ENCODE measurements at regions not wholly inside any gene's neighbourhood (a gene's known extent, or its start where the extent isn't known, plus 50 kb on each side); places are given as distances from the start of the nearest gene placed in this dataset.

DNA sequence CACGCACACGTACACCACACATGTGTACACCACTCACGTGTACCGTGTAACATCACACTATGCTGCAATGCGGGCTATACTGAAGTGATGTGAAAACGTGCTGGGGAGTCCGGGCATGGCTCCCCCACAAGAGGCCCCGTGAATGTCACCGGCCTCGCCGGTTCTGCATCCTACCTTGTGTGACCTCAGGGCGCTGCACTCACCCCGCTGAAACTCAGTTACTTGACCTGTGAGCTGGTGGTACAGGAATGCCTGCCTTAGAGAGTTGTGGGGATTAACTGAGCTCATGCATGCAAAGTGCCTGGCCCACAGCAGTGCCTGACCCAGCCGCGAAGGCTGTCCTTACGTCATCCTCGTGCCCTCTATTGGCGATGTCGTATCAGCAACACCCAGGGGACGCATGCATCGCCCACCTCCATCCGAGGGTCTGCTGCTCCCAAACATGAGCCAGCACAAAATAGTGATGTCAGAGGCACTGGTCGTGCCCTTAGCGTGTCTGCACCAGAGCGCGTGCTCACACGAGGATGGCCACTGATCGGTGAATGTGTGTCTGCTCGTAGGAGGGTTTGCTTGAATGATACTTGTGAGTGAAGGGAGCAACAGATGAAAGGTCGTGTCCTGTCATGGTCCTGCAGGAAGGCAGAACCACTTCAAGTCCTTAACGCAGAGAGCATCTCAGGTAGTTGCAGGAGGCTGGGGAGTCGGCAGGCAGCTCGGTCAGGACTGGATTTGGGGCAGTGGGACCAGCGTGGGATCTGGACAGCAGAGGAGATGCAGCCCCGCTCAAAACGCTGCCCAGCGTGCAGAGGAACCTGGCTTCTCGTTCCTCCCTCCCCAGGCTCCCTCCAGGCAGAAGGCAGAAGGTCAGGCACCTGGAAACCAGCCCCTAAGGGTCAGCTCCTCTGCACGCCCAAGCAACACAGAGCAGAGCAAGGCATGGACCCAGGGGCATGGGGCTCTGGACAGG is 126.2 kb upstream of the SPACA7 start:
- no peak for DNase-seq (ENCODE audit: low spot score)
- H3K27ac ChIP-seq = no peak overlapping the region
- ChIA-PET CTCF (no interaction called here), POLR2A (ENCODE audit: low non-redundant PET) (no interaction called here)
- TF ChIP-seq, protein P1, sequence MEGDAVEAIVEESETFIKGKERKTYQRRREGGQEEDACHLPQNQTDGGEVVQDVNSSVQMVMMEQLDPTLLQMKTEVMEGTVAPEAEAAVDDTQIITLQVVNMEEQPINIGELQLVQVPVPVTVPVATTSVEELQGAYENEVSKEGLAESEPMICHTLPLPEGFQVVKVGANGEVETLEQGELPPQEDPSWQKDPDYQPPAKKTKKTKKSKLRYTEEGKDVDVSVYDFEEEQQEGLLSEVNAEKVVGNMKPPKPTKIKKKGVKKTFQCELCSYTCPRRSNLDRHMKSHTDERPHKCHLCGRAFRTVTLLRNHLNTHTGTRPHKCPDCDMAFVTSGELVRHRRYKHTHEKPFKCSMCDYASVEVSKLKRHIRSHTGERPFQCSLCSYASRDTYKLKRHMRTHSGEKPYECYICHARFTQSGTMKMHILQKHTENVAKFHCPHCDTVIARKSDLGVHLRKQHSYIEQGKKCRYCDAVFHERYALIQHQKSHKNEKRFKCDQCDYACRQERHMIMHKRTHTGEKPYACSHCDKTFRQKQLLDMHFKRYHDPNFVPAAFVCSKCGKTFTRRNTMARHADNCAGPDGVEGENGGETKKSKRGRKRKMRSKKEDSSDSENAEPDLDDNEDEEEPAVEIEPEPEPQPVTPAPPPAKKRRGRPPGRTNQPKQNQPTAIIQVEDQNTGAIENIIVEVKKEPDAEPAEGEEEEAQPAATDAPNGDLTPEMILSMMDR (conservative IDR thresholded peaks at IDR 0.05; ENCODE audit: low read depth) = no peak

DNA sequence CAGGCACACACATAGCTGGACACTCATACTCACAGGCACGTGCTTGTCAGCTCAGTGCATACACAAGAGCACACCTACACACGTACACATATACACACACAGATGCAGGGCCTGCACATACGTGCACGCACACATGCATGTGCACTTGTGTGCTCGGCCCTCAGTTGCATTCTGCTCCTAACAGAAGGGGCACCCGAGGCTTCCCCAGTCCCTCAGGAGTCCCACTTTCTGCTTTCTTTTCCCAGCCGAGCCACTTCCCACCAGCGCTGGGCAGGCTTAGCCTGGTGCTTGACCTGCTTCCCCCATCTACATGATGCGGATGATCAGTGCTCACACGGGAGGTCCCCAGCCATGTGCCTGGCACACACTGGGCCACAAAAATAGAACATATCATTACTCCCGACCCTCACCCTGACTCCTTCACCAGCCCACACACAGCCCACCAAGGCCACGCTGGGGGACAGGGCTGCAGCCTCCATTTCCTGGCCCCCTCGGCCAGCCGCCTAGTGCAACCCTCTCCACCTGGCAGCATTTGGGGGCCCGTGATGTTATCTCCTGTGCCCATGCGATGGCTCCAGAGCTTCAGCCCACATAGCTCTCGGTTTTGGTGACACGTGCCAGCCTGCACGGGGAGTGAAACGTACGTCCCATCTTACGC is 125.2 kb upstream of the SPACA7 start:
- POLR2A ChIA-PET (ENCODE audit: low non-redundant PET) = no interaction called here
- no peak for DNase-seq (ENCODE audit: low spot score)
- CTCF ChIA-PET = no interaction called here
- H3K27ac ChIP-seq = no peak overlapping the region
- TF ChIP-seq, protein P1 (conservative IDR thresholded peaks at IDR 0.05; ENCODE audit: low read depth) = no peak

DNA sequence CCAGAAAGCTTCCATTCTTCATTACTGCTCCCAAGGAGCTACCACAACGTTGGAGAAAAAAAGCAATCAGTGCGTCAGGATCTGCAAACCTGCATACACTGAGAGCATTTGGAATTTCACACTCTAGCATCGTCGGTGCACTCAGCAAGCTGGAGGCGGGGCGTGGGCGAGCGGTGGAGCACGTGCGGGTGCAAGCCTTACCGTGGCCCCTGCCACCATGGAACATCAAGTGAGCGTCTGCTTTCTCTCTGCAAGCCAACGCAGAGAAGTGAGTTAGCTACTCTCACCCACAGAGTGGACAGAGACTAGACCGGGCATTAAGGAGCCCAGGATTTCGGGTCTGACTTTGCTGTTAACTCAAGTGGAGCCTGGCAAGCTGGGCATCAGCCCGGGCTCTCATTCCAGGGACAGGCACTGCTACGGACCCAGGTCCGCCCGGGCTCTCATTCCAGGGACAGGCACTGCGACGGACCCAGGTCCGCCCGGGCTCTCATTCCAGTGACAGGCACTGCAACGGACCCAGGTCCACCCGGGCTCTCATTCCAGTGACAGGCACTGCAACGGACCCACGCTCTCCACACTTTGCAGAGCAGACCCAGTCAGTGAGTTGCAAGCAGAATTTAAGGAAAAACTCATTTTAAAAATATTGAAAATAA is 124.1 kb upstream of the SPACA7 start:
- CTCF ChIA-PET = interaction anchor here (0.7 kb wide), 1 partner anchor 780 kb away, joined by 3 read pairs; no protein-coding TSS in a partner anchor
- no peak for DNase-seq (ENCODE audit: low spot score)
- POLR2A ChIA-PET (ENCODE audit: low non-redundant PET) = no interaction called here
- H3K27ac ChIP-seq = no peak overlapping the region
- TF ChIP-seq, protein P1 (conservative IDR thresholded peaks at IDR 0.05; ENCODE audit: low read depth) = no peak

DNA sequence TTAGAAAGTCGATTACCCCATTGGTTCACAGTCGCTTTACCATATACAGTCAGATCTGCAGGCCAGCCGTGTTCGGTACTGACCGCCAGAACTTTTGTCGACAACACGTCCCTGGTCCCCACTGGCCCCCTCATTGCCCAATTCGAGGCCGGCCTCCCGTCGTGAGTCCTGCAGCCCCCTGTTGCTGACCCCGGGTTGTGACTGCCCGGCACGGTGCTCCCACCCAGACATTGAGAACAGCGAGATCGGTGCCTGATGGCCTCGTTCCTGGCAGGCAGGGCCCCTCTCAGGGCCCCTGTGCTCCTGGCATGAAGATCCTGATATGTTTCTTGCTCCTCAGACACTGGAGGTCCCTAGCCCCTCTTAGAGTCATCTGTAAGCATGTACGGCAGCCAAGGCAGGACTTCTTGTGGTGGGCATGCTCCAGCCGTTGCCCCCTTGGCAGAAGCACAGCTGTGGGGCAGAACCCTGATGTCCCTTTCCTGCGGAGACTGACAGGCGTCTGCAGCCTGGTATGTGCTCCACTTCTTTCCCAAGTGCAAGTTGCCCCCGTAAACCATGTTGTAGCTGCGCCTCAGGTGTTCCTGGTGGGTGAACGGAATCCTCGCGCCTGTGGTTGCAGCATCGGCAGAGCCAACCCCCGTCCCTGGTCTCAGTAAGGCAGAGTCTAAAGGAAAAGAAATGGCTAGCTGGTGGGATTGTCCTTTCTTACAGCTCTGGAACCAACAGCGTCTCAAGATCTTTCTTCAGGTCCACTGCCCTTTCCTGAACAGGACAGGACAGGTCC is 123.2 kb upstream of the SPACA7 start:
- no peak for DNase-seq (ENCODE audit: low spot score)
- TF ChIP-seq, protein P1 (conservative IDR thresholded peaks at IDR 0.05; ENCODE audit: low read depth) = no peak
- POLR2A ChIA-PET (ENCODE audit: low non-redundant PET) = no interaction called here
- CTCF ChIA-PET = no interaction called here
- no peak overlapping the region for H3K27ac ChIP-seq

DNA sequence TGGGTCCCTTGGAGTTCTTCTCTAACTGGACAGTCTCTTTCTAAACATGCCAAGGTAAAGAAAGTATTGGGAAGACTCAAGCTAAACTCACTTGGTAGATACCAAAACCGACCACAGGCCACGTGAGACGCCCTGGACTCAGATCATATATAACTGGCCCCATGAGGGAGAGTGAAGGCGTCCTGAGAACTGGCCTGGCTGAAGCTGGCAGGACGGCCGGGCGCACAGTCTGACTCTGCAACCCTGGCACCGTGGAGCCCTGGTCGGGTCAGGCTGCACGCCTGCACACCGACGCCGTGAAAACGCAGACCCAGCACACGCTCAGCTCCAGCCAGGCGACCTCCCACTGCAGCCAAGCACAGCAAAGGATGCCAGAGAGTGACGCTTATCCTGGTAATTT is 122.5 kb upstream of the SPACA7 start:
- CTCF ChIA-PET = no interaction called here
- H3K27ac ChIP-seq = no peak overlapping the region
- POLR2A ChIA-PET (ENCODE audit: low non-redundant PET) = no interaction called here
- TF ChIP-seq, protein P1 (conservative IDR thresholded peaks at IDR 0.05; ENCODE audit: low read depth) = no peak
- DNase-seq (ENCODE audit: low spot score) = no peak

Measured in RWPE1 (cell line).